ENCODE measurements at regions not wholly inside any gene's neighbourhood (a gene's known extent, or its start where the extent isn't known, plus 50 kb on each side); places are given as distances from the start of the nearest gene placed in this dataset.
A peak's percentile ranks its signal among the peaks of the same experiment; 100 is the strongest.

- peak; percentile 74 for DNase-seq
These were observed 1230.6 kb upstream of the NUDT12 start for GRCh38 chr5:104793031-104793754.

GRCh38 chr5:104789366-104789765 is 1226.8 kb upstream of the NUDT12 start:
- no peak for DNase-seq

- no peak for DNase-seq
These were observed 1222.5 kb upstream of the NUDT12 start for GRCh38 chr5:104785097-104785496.

GRCh38 chr5:104774372-104774771 is 1211.8 kb upstream of the NUDT12 start:
- DNase-seq: no peak

GRCh38 chr5:104764197-104764596 is 1201.6 kb upstream of the NUDT12 start:
- DNase-seq: no peak

- no peak for DNase-seq
These were observed 1200.6 kb upstream of the NUDT12 start for GRCh38 chr5:104763216-104763615.

- no peak for DNase-seq
These were observed 1195.3 kb upstream of the NUDT12 start for GRCh38 chr5:104757915-104758314.

GRCh38 chr5:104755806-104756205 is 1193.2 kb upstream of the NUDT12 start:
- no peak for DNase-seq

GRCh38 chr5:104754311-104754995 is 1191.9 kb upstream of the NUDT12 start:
- DNase-seq: no peak

GRCh38 chr5:104751969-104752368 is 1189.4 kb upstream of the NUDT12 start:
- DNase-seq: no peak

- no peak for DNase-seq
These were observed 1177.3 kb upstream of the NUDT12 start for GRCh38 chr5:104739905-104740304.

GRCh38 chr5:104739503-104739902 is 1176.9 kb upstream of the NUDT12 start:
- DNase-seq: no peak

GRCh38 chr5:104736073-104736472 is 1173.5 kb upstream of the NUDT12 start:
- no peak for DNase-seq

GRCh38 chr5:104734046-104734445 is 1171.5 kb upstream of the NUDT12 start:
- DNase-seq: no peak

GRCh38 chr5:104733063-104733669 is 1170.6 kb upstream of the NUDT12 start:
- no peak for DNase-seq

- no peak for DNase-seq
These were observed 1168.7 kb upstream of the NUDT12 start for GRCh38 chr5:104731331-104731730.

GRCh38 chr5:104708027-104708426 is 1145.4 kb upstream of the NUDT12 start:
- DNase-seq: no peak

- no peak for DNase-seq
These were observed 1144.0 kb upstream of the NUDT12 start for GRCh38 chr5:104706600-104706999.

GRCh38 chr5:104702212-104702611 is 1139.6 kb upstream of the NUDT12 start:
- no peak for DNase-seq

GRCh38 chr5:104699438-104699837 is 1136.8 kb upstream of the NUDT12 start:
- DNase-seq: no peak

- no peak for DNase-seq
These were observed 1098.7 kb upstream of the NUDT12 start for GRCh38 chr5:104661256-104661655.

GRCh38 chr5:104659497-104659896 is 1096.9 kb upstream of the NUDT12 start:
- DNase-seq: no peak

- no peak for DNase-seq
These were observed 1089.8 kb upstream of the NUDT12 start for GRCh38 chr5:104652271-104652861.
